Kidney epithelial cell (primary cell): ENCODE measurements at regions not wholly inside any gene's neighbourhood (a gene's known extent, or its start where the extent isn't known, plus 50 kb on each side); places are given as distances from the start of the nearest gene placed in this dataset.

Source experiments
- DNase-seq: peaks from one replicate; pipeline ENCODE4 v3.0.0-alpha.2; 2010; ENCODE audit warnings: low read depth
- H3K27me3 ChIP-seq: 2 replicates; pipeline ENCODE4 v1.6.0; 2011; ENCODE audit warnings: low read length; ENCODE audit not compliant: control insufficient read depth, insufficient read depth
- H3K36me3 ChIP-seq: 2 replicates; pipeline ENCODE4 v1.5.1; 2011; ENCODE audit warnings: low read length; ENCODE audit not compliant: control insufficient read depth, insufficient read depth
- H3K4me3 ChIP-seq: 2 replicates; pipeline ENCODE4 v1.5.1; 2011; ENCODE audit warnings: low read depth, mild to moderate bottlenecking, control low read depth, low read length
- CTCF ChIP-seq: IDR thresholded peaks from 2 replicates; pipeline ENCODE4 v1.5.1; 2011; ENCODE audit warnings: mild to moderate bottlenecking, moderate library complexity, low read length, control low read depth, inconsistent platforms; ENCODE audit not compliant: insufficient read depth, poor library complexity, severe bottlenecking

- Histone ChIP-seq H3K36me3 (no peaks in the 10 kb centered on the region), H3K4me3 (no peak overlapping the region), H3K27me3 (no peaks in the 10 kb centered on the region)
- TF ChIP-seq CTCF = no peak
- DNase-seq = no peak
Measured at GRCh38 chr12:84305144-84305543, 607.5 kb downstream of the SLC6A15 start.

GRCh38 chr12:84294246-84294645 lies 618.4 kb downstream of the SLC6A15 start:
- no peaks in the 10 kb centered on the region for H3K36me3 ChIP-seq
- no peaks in the 10 kb centered on the region for H3K27me3 ChIP-seq
- no peak for TF ChIP-seq CTCF
- DNase-seq = no peak
- H3K4me3 ChIP-seq = no peak overlapping the region

GRCh38 chr12:84290168-84290567 lies 622.4 kb downstream of the SLC6A15 start:
- no peak for DNase-seq
- Histone ChIP-seq H3K4me3 (no peak overlapping the region), H3K36me3 (no peaks in the 10 kb centered on the region), H3K27me3 (no peaks in the 10 kb centered on the region)
- no peak for TF ChIP-seq CTCF

GRCh38 chr12:84277986-84278385 lies 634.6 kb downstream of the SLC6A15 start:
- Histone ChIP-seq H3K4me3 (no peak overlapping the region), H3K27me3 (no peaks in the 10 kb centered on the region), H3K36me3 (no peaks in the 10 kb centered on the region)
- no peak for TF ChIP-seq CTCF
- no peak for DNase-seq

GRCh38 chr12:84276215-84276614 lies 636.4 kb downstream of the SLC6A15 start:
- Histone ChIP-seq H3K27me3 (no peaks in the 10 kb centered on the region), H3K4me3 (no peak overlapping the region), H3K36me3 (no peaks in the 10 kb centered on the region)
- no peak for DNase-seq
- TF ChIP-seq CTCF = no peak

- Histone ChIP-seq H3K36me3 (no peaks in the 10 kb centered on the region), H3K27me3 (no peaks in the 10 kb centered on the region), H3K4me3 (no peak overlapping the region)
- no peak for DNase-seq
- no peak for TF ChIP-seq CTCF
Measured at GRCh38 chr12:84272324-84272723, 640.3 kb downstream of the SLC6A15 start.
